ENCODE measurements at regions not wholly inside any gene's neighbourhood (a gene's known extent, or its start where the extent isn't known, plus 50 kb on each side); places are given as distances from the start of the nearest gene placed in this dataset.
A peak's percentile ranks its signal among the peaks of the same experiment; 100 is the strongest.

GRCh38 chr16:73365016-73365551, 317.2 kb upstream of the ZFHX3 start:
- H2AFZ ChIP-seq (ENCODE audit: low read length): no peak overlapping the region
- TF ChIP-seq EZH2 (IDR thresholded peaks at IDR 0.05; ENCODE audit: low read length, missing control alignments): no peak
- no peak for TF ChIP-seq CTCF (conservative IDR thresholded peaks at IDR 0.05 in 1 of 2, IDR thresholded peaks at IDR 0.05 in 1 of 2; ENCODE audit: low read depth in 1 of 2, low read length in 2 of 2)
- H3K9ac ChIP-seq (ENCODE audit: insufficient read depth, low read length): no peak overlapping the region
- no peaks in the 10 kb centered on the region for H3K9me3 ChIP-seq (ENCODE audit: control insufficient read depth, insufficient read depth, low read depth, low read length)
- H3K79me2 ChIP-seq (ENCODE audit: control insufficient read depth, insufficient read depth, low read length): no peaks in the 10 kb centered on the region
- no peaks in the 10 kb centered on the region for H3K36me3 ChIP-seq (ENCODE audit: control insufficient read depth, insufficient read depth, low read length)
- no peak overlapping the region for H3K27ac ChIP-seq (ENCODE audit: insufficient read depth, low read length)
- no peak overlapping the region for H3K4me2 ChIP-seq (ENCODE audit: extremely low read depth, insufficient read depth, low read length)
- no peaks in the 10 kb centered on the region for H3K27me3 ChIP-seq (ENCODE audit: control insufficient read depth, insufficient read depth, low read length)
- H3K4me1 ChIP-seq (ENCODE audit: control insufficient read depth, extremely low read depth, insufficient read depth, low read length): no peaks in the 10 kb centered on the region
- peak; percentile 10 to 39 for DNase-seq (ENCODE audit: low read depth in 2 of 2)
- no peaks in the 10 kb centered on the region for H4K20me1 ChIP-seq (ENCODE audit: control insufficient read depth, extremely low read depth, insufficient read depth, low read length)
- no peak overlapping the region for H3K4me3 ChIP-seq (replicated peaks in 1 of 4; ENCODE audit: control extremely low read depth in 1 of 4, insufficient read depth in 1 of 4, low read depth in 3 of 4, low read length in 4 of 4)

DNA sequence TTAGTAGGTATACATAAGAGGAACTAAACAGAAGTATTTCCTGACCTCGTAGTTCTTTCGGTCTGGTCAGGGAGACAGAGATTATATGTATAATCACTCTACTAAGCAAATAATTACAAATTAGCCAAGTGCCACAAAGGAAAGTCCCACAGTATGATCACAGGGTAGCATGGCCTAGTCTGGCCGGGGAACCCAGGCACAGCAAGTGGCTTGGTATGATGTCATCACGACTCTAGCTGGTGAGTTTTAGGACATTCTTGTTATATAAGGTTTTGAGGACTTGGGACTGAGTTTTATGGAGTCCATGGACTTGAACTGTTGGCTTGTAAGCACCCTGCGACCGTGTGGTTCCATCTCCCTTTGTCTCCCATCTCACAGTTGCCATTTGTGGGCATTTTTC, 316.5 kb upstream of the ZFHX3 start:
- H3K36me3 ChIP-seq (ENCODE audit: control insufficient read depth, insufficient read depth, low read length): no peaks in the 10 kb centered on the region
- no peak overlapping the region for H3K4me2 ChIP-seq (ENCODE audit: extremely low read depth, insufficient read depth, low read length)
- no peak for TF ChIP-seq CTCF (conservative IDR thresholded peaks at IDR 0.05 in 1 of 2, IDR thresholded peaks at IDR 0.05 in 1 of 2; ENCODE audit: low read depth in 1 of 2, low read length in 2 of 2)
- no peaks in the 10 kb centered on the region for H3K9me3 ChIP-seq (ENCODE audit: control insufficient read depth, insufficient read depth, low read depth, low read length)
- no peak for DNase-seq (ENCODE audit: low read depth in 2 of 2)
- no peak overlapping the region for H3K4me3 ChIP-seq (replicated peaks in 1 of 4; ENCODE audit: control extremely low read depth in 1 of 4, insufficient read depth in 1 of 4, low read depth in 3 of 4, low read length in 4 of 4)
- no peak overlapping the region for H2AFZ ChIP-seq (ENCODE audit: low read length)
- H3K9ac ChIP-seq (ENCODE audit: insufficient read depth, low read length): no peak overlapping the region
- no peaks in the 10 kb centered on the region for H3K79me2 ChIP-seq (ENCODE audit: control insufficient read depth, insufficient read depth, low read length)
- no peaks in the 10 kb centered on the region for H3K4me1 ChIP-seq (ENCODE audit: control insufficient read depth, extremely low read depth, insufficient read depth, low read length)
- no peaks in the 10 kb centered on the region for H3K27me3 ChIP-seq (ENCODE audit: control insufficient read depth, insufficient read depth, low read length)
- H4K20me1 ChIP-seq (ENCODE audit: control insufficient read depth, extremely low read depth, insufficient read depth, low read length): no peaks in the 10 kb centered on the region
- no peak overlapping the region for H3K27ac ChIP-seq (ENCODE audit: insufficient read depth, low read length)

GRCh38 chr16:73361061-73361460, 313.1 kb upstream of the ZFHX3 start:
- no peak overlapping the region for H3K4me2 ChIP-seq (ENCODE audit: extremely low read depth, insufficient read depth, low read length)
- no peaks in the 10 kb centered on the region for H3K27me3 ChIP-seq (ENCODE audit: control insufficient read depth, insufficient read depth, low read length)
- H3K9ac ChIP-seq (ENCODE audit: insufficient read depth, low read length): no peak overlapping the region
- TF ChIP-seq EZH2 (IDR thresholded peaks at IDR 0.05; ENCODE audit: low read length, missing control alignments) (no peak), CTCF (conservative IDR thresholded peaks at IDR 0.05 in 1 of 2, IDR thresholded peaks at IDR 0.05 in 1 of 2; ENCODE audit: low read depth in 1 of 2, low read length in 2 of 2) (no peak)
- no peak overlapping the region for H3K4me3 ChIP-seq (replicated peaks in 1 of 4; ENCODE audit: control extremely low read depth in 1 of 4, insufficient read depth in 1 of 4, low read depth in 3 of 4, low read length in 4 of 4)
- no peaks in the 10 kb centered on the region for H4K20me1 ChIP-seq (ENCODE audit: control insufficient read depth, extremely low read depth, insufficient read depth, low read length)
- H3K9me3 ChIP-seq (ENCODE audit: control insufficient read depth, insufficient read depth, low read depth, low read length): no peaks in the 10 kb centered on the region
- H3K27ac ChIP-seq (ENCODE audit: insufficient read depth, low read length): no peak overlapping the region
- DNase-seq (ENCODE audit: low read depth in 2 of 2): no peak
- H2AFZ ChIP-seq (ENCODE audit: low read length): no peak overlapping the region
- no peaks in the 10 kb centered on the region for H3K79me2 ChIP-seq (ENCODE audit: control insufficient read depth, insufficient read depth, low read length)
- no peaks in the 10 kb centered on the region for H3K36me3 ChIP-seq (ENCODE audit: control insufficient read depth, insufficient read depth, low read length)
- H3K4me1 ChIP-seq (ENCODE audit: control insufficient read depth, extremely low read depth, insufficient read depth, low read length): no peaks in the 10 kb centered on the region

All from fibroblast of lung (primary cell).